Endothelial cell of umbilical vein (primary cell): ENCODE measurements at regions not wholly inside any gene's neighbourhood (a gene's known extent, or its start where the extent isn't known, plus 50 kb on each side); places are given as distances from the start of the nearest gene placed in this dataset.

Experiments used
- BruUV-seq: library from RNA; stranded (reverse); fragments of 400-500 nt; replicated peaks from 2 replicates; lab custom pipeline; 2021; lab: Mats Ljungman, UMichigan
- CTCF ChIA-PET: fragments of 300-600, 350-600 bp; sonication (Branson Sonifier 250); formaldehyde crosslinking; loops from one replicate; lab custom pipeline; 2021; ENCODE audit warnings: antibody characterized with exemption, inconsistent platforms; lab: Charles Lee
- POLR2A ChIA-PET: fragments of 300-600, 350-600 bp; sonication (Branson Sonifier 250); formaldehyde crosslinking; loops from one replicate; lab custom pipeline; 2021; ENCODE audit warnings: antibody characterized with exemption, inconsistent platforms; lab: Charles Lee
- DNase-seq: peaks from one replicate; pipeline ENCODE4 v3.0.0-alpha.2; 2011; ENCODE audit warnings: low read depth, low spot score
- FAIRE-seq: peaks from 2 replicates; lab custom pipeline; 2011; peaks lifted over from hg19 to GRCh38; lab: Jason Lieb, UNC
- H2AFZ ChIP-seq: 2 replicates; pipeline ENCODE4 v1.6.0; 2012; ENCODE audit warnings: low read depth, low read length, control low read depth, inconsistent platforms
- H3K27ac ChIP-seq: 2 replicates; pipeline ENCODE4 v1.5.1; 2011; ENCODE audit warnings: low read depth, mild to moderate bottlenecking, control low read depth, low read length, moderate library complexity; ENCODE audit not compliant: insufficient read depth
- H3K27me3 ChIP-seq, 2 experiments: 2 replicates each; pipeline versions ENCODE4 v1.6.0 to v1.6.1; 2011; ENCODE audit warnings: low read length in 2 of 2, mixed read lengths in 1 of 2; ENCODE audit not compliant: control insufficient read depth in 2 of 2, insufficient read depth in 2 of 2
- H3K36me3 ChIP-seq, 2 experiments: 2 replicates in 1 of 2; 3 replicates in 1 of 2; pipeline ENCODE4 v1.5.1; 2011; ENCODE audit warnings: low read length in 2 of 2, mild to moderate bottlenecking in 1 of 2, moderate library complexity in 1 of 2; ENCODE audit not compliant: control insufficient read depth in 2 of 2, insufficient read depth in 2 of 2; ENCODE audit errors: extremely low read depth in 1 of 2
- H3K4me1 ChIP-seq: 3 replicates; pipeline ENCODE4 v1.5.1; 2011; ENCODE audit warnings: mild to moderate bottlenecking, low read length; ENCODE audit not compliant: control insufficient read depth, insufficient read depth; ENCODE audit errors: extremely low read depth
- H3K4me2 ChIP-seq: 2 replicates; pipeline ENCODE4 v1.6.1; 2011; ENCODE audit warnings: low read length, control low read depth, mixed read lengths; ENCODE audit not compliant: insufficient read depth
- H3K4me3 ChIP-seq, 3 experiments: fragments of 200-600 bp in 1 of 3; sonication (generic), shearing (Covaris generic) in 1 of 3; replicated peaks in 1 of 3; 2 replicates each; pipeline ENCODE4 v1.5.1; 2011 to 2016; ENCODE audit warnings: control low read depth in 3 of 3, low read length in 3 of 3, mild to moderate bottlenecking in 2 of 3, inconsistent platforms in 1 of 3, low read depth in 1 of 3, moderate library complexity in 1 of 3; ENCODE audit not compliant: insufficient read depth in 1 of 3
- H3K79me2 ChIP-seq: 2 replicates; pipeline ENCODE4 v1.6.0; 2012; ENCODE audit warnings: low read length, inconsistent platforms; ENCODE audit not compliant: control insufficient read depth, insufficient read depth
- H3K9ac ChIP-seq: replicated peaks from 2 replicates; pipeline ENCODE3; 2011; ENCODE audit warnings: low read length, control low read depth; ENCODE audit not compliant: insufficient read depth; ENCODE audit errors: extremely low read depth
- H3K9me1 ChIP-seq: replicated peaks from 3 replicates; pipeline ENCODE4 v1.6.0; 2011; ENCODE audit warnings: mild to moderate bottlenecking, low read length; ENCODE audit not compliant: control insufficient read depth, insufficient read depth; ENCODE audit errors: extremely low read depth
- H3K9me3 ChIP-seq: replicated peaks from 2 replicates; pipeline ENCODE4 v1.5.1; 2012; ENCODE audit warnings: low read length, inconsistent platforms; ENCODE audit not compliant: control insufficient read depth, insufficient read depth
- H4K20me1 ChIP-seq: replicated peaks from 2 replicates; pipeline ENCODE3; 2011; ENCODE audit warnings: mild to moderate bottlenecking, low read length; ENCODE audit not compliant: control insufficient read depth, insufficient read depth; ENCODE audit errors: extremely low read depth
- CTCF ChIP-seq, 2 donors: IDR thresholded peaks; 1 replicate in 1 of 2; 2 replicates in 1 of 2; pipeline ENCODE4 v1.5.1; 2011; ENCODE audit warnings: low read length in 2 of 2, mild to moderate bottlenecking in 2 of 2, moderate library complexity in 2 of 2, control low read depth in 1 of 2, inconsistent platforms in 1 of 2, low read depth in 1 of 2; ENCODE audit not compliant: insufficient read depth in 1 of 2; ENCODE audit errors: extremely low read depth in 1 of 2
- EZH2 ChIP-seq: IDR thresholded peaks from 2 replicates; pipeline ENCODE4 v1.6.1; 2012; ENCODE audit warnings: borderline replicate concordance, low read depth, mild to moderate bottlenecking, moderate library complexity, low read length, inconsistent platforms; ENCODE audit not compliant: severe bottlenecking
- FOS ChIP-seq: IDR thresholded peaks from 2 replicates; pipeline ENCODE4 v1.6.1; 2011; ENCODE audit warnings: mild to moderate bottlenecking, low read length, moderate library complexity, borderline replicate concordance; ENCODE audit not compliant: insufficient read depth
- GATA2 ChIP-seq: IDR thresholded peaks from 2 replicates; pipeline ENCODE4 v1.7.0; 2011; ENCODE audit warnings: low read depth, mild to moderate bottlenecking, moderate library complexity, mixed read lengths, low read length; ENCODE audit not compliant: insufficient read length, insufficient read depth
- JUN ChIP-seq: IDR thresholded peaks from 2 replicates; pipeline ENCODE4 v1.6.1; 2011; ENCODE audit warnings: borderline replicate concordance, low read depth; ENCODE audit not compliant: insufficient read length, insufficient read depth
- MAX ChIP-seq: IDR thresholded peaks from 2 replicates; pipeline ENCODE4 v1.6.1; 2011; ENCODE audit not compliant: insufficient read depth, insufficient read length
- MYC ChIP-seq: IDR thresholded peaks from one replicate; pipeline ENCODE4 v1.6.1; 2011; ENCODE audit warnings: mild to moderate bottlenecking, low read depth, low read length
- POLR2A ChIP-seq: IDR thresholded peaks from 2 replicates; pipeline ENCODE4 v1.6.1; 2012; ENCODE audit warnings: low read depth, mild to moderate bottlenecking, control low read depth, low read length
- POLR2AphosphoS5 ChIP-seq: IDR thresholded peaks from 2 replicates; pipeline ENCODE4 v1.6.1; 2012; ENCODE audit warnings: low read depth, mild to moderate bottlenecking, control low read depth, low read length, moderate library complexity; ENCODE audit not compliant: insufficient read depth
- dilution Hi-C: fragments of 300-500 bp; cut with MboI; formaldehyde crosslinking; loops from one replicate; pipeline ENCODE4 v1.15.0; 2019; ENCODE audit warnings: low sequenced_read_pairs; ENCODE audit not compliant: extremely low pct_ligation_motif_present
- intact Hi-C: fragments of 100-400 bp; cut with micrococcal nuclease; formaldehyde crosslinking; loops from one replicate; pipeline ENCODE4 v1.10.0; 2022

GRCh38 chr7:83798489-83798888, 149.6 kb upstream of the SEMA3E start:
- dilution Hi-C loops: no loop called here

More at GRCh38 chr7:83798489-83798888, 149.6 kb upstream of the SEMA3E start:
- no peaks in the 10 kb centered on the region for H3K79me2 ChIP-seq
- H3K4me1 ChIP-seq: no peaks in the 10 kb centered on the region
- no peak for TF ChIP-seq POLR2AphosphoS5
- no peak for TF ChIP-seq FOS
- no peak for TF ChIP-seq MAX
- no peak for TF ChIP-seq MYC
- TF ChIP-seq GATA2: no peak
- TF ChIP-seq POLR2A: no peak
- TF ChIP-seq JUN: no peak
- TF ChIP-seq EZH2: no peak
- TF ChIP-seq CTCF (IDR thresholded peaks at IDR 0.05; ENCODE audit: extremely low read depth in 1 of 2, insufficient read depth in 1 of 2, low read depth in 1 of 2, low read length in 2 of 2): no peak
- H3K4me2 ChIP-seq: no peak overlapping the region
- no peaks in the 10 kb centered on the region for H3K36me3 ChIP-seq
- H3K9ac ChIP-seq: no peak overlapping the region
- H4K20me1 ChIP-seq: no peaks in the 10 kb centered on the region
- DNase-seq: no peak
- intact Hi-C loops: no loop called here
- H3K9me1 ChIP-seq: no peaks in the 10 kb centered on the region
- ChIA-PET POLR2A (interaction anchor here (0.6 kb wide), 1 partner anchor 9 kb away, joined by 3 read pairs; no protein-coding TSS in a partner anchor), CTCF (no interaction called here)
- no peak overlapping the region for H3K27ac ChIP-seq
- no peak overlapping the region for H3K4me3 ChIP-seq
- BruUV-seq: no TSS peak
- H3K9me3 ChIP-seq: no peaks in the 10 kb centered on the region
- H3K27me3 ChIP-seq: no peaks in the 10 kb centered on the region
- H2AFZ ChIP-seq: no peak overlapping the region
- no peak for FAIRE-seq
